Activated effector memory CD4-positive, alpha-beta T cell treated with anti-CD3 and anti-CD28 coated beads, Interleukin-2, amount 50 U/mL, for 16 hours (primary cell): ENCODE measurements at regions not wholly inside any gene's neighbourhood (a gene's known extent, or its start where the extent isn't known, plus 50 kb on each side); places are given as distances from the start of the nearest gene placed in this dataset.

Experiments
- DNase-seq: peaks from one replicate; pipeline ENCODE4 v3.0.0-alpha.2; 2020

- DNase-seq = no peak
Measured at GRCh38 chr3:11919390-11919789, 72.7 kb upstream of the TAMM41 start.

- DNase-seq = no peak
Measured at GRCh38 chr3:11924518-11924917, 77.8 kb upstream of the TAMM41 start.

GRCh38 chr3:11928381-11928780, 75.8 kb upstream of the SYN2 start:
- DNase-seq = no peak

- DNase-seq = no peak
Measured at GRCh38 chr3:11929531-11929930, 74.7 kb upstream of the SYN2 start.

GRCh38 chr3:11930084-11930483, 74.1 kb upstream of the SYN2 start:
- no peak for DNase-seq

GRCh38 chr3:11932636-11933035, 71.6 kb upstream of the SYN2 start:
- no peak for DNase-seq

GRCh38 chr3:11933529-11933928, 70.7 kb upstream of the SYN2 start:
- DNase-seq = no peak

- no peak for DNase-seq
Measured at GRCh38 chr3:11944052-11944673, 60.0 kb upstream of the SYN2 start.

GRCh38 chr3:11948331-11948730, 55.9 kb upstream of the SYN2 start:
- DNase-seq = no peak

GRCh38 chr3:11948866-11949265, 55.3 kb upstream of the SYN2 start:
- no peak for DNase-seq

- no peak for DNase-seq
Measured at GRCh38 chr3:11949351-11949750, 54.8 kb upstream of the SYN2 start.

GRCh38 chr3:11950576-11950975, 53.6 kb upstream of the SYN2 start:
- DNase-seq = no peak

GRCh38 chr3:11953350-11953749, 50.8 kb upstream of the SYN2 start:
- no peak for DNase-seq

GRCh38 chr3:11953778-11954177, 50.4 kb upstream of the SYN2 start:
- DNase-seq = no peak

GRCh38 chr3:11954312-11954934, 49.8 kb upstream of the SYN2 start:
- no peak for DNase-seq
